Esophagus muscularis mucosa (tissue), 4 donors: ENCODE measurements at regions not wholly inside any gene's neighbourhood (a gene's known extent, or its start where the extent isn't known, plus 50 kb on each side); places are given as distances from the start of the nearest gene placed in this dataset.

Experiments used
- EP300 ChIP-seq: sonication (generic); formaldehyde crosslinking; IDR thresholded peaks from one replicate; pipeline ENCODE4 v1.6.1; 2017; ENCODE audit warnings: antibody characterized with exemption
- POLR2A ChIP-seq: fragments of 450-650 bp; IDR thresholded peaks from one replicate; pipeline ENCODE4 v1.6.1; 2017; ENCODE audit warnings: antibody characterized with exemption, moderate library complexity, mild to moderate bottlenecking, low read depth
- TF ChIP-seq, protein P1 (sequence below), 3 experiments: fragments of 200-600 bp in 2 of 3; fragments of 450-650 bp in 1 of 3; sonication (generic) in 2 of 3; IDR thresholded peaks; one replicate each; pipeline ENCODE4 v1.5.1; 2017 to 2019; ENCODE audit warnings: antibody characterized with exemption in 3 of 3, mild to moderate bottlenecking in 2 of 3, moderate library complexity in 1 of 3

DNA sequence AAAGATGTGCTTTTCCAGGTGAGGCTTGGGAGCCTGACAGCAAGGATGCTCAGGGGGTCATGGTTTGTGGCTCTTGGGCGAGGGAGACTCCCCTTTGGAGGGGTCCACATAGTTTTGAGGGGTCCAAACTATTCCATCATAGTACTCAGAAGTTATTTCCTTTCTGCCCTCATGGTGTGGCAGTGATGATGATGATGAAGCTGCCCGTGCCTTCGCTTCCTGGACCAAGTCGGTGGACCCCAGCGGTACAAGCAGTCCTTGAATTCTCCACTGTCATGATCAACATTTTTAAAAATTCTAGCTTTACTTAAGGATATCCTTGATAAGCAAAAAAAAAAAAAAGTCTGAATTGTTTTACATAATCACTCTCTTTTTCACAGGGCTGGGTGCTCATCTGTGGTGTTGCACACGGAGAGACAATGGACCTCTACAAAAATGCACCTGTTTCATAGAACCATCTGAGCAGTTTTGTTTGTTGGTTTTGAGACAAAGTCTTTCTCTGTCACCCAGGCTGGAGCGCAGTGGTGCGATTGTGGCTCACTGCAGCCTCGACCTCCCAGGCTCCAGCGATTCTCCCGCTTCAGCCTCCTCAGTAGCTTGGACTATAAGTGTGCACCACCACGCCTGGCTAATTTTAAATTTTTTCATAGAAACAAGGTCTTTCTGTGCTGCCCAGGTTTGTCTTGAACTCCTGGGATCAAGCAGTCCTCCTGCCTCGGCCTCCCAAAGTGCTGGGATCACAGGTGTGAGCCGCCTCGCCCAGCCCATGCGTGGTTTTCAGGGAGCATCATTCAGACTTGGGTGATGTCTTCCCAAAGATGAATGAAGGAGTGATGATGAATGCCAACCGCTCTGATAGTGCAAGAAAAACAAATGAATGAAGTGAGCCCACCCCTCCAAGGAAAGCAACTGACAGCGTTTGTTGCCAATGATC, 271.4 kb upstream of the HDAC4 start:
- TF ChIP-seq, protein P1, sequence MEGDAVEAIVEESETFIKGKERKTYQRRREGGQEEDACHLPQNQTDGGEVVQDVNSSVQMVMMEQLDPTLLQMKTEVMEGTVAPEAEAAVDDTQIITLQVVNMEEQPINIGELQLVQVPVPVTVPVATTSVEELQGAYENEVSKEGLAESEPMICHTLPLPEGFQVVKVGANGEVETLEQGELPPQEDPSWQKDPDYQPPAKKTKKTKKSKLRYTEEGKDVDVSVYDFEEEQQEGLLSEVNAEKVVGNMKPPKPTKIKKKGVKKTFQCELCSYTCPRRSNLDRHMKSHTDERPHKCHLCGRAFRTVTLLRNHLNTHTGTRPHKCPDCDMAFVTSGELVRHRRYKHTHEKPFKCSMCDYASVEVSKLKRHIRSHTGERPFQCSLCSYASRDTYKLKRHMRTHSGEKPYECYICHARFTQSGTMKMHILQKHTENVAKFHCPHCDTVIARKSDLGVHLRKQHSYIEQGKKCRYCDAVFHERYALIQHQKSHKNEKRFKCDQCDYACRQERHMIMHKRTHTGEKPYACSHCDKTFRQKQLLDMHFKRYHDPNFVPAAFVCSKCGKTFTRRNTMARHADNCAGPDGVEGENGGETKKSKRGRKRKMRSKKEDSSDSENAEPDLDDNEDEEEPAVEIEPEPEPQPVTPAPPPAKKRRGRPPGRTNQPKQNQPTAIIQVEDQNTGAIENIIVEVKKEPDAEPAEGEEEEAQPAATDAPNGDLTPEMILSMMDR (IDR thresholded peaks at IDR 0.05): no peak
- no peak for TF ChIP-seq EP300
- no peak for TF ChIP-seq POLR2A
